Activated naive CD4-positive, alpha-beta T cell treated with anti-CD3 and anti-CD28 coated beads for 36 hours (primary cell): ENCODE measurements at regions not wholly inside any gene's neighbourhood (a gene's known extent, or its start where the extent isn't known, plus 50 kb on each side); places are given as distances from the start of the nearest gene placed in this dataset.
A peak's percentile ranks its signal among the peaks of the same experiment; 100 is the strongest.
"Not testable (repeated sequence)": the region's sequence is repeated elsewhere in the genome, so short reads cannot be mapped to it uniquely, and the experiment has no call there.

Source experiments
- CTCF ChIA-PET: fragments of 350-600 bp; sonication (Branson Sonifier 250); formaldehyde crosslinking; loops from one replicate; lab custom pipeline; 2021; ENCODE audit warnings: antibody characterized with exemption; lab: Charles Lee
- DNase-seq: peaks from one replicate; pipeline ENCODE4 v3.0.0-alpha.2; 2020
- H3K27ac Mint-ChIP-seq: one replicate; pipeline ENCODE4 v1.8.0; 2021; ENCODE audit warnings: mild to moderate bottlenecking, mixed read lengths
- H3K27me3 Mint-ChIP-seq: one replicate; pipeline ENCODE4 v1.8.0; 2021; ENCODE audit warnings: low read depth, mixed read lengths
- H3K36me3 Mint-ChIP-seq: one replicate; pipeline ENCODE4 v1.8.0; 2021; ENCODE audit warnings: low read depth, mixed read lengths
- H3K4me1 Mint-ChIP-seq: one replicate; pipeline ENCODE4 v1.8.0; 2021; ENCODE audit warnings: low read depth, mixed read lengths
- H3K4me3 Mint-ChIP-seq: one replicate; pipeline ENCODE4 v1.8.0; 2021; ENCODE audit warnings: mild to moderate bottlenecking, moderate library complexity, mixed read lengths
- H3K9me3 Mint-ChIP-seq: one replicate; pipeline ENCODE4 v1.8.0; 2021; ENCODE audit warnings: mixed read lengths
- intact Hi-C: fragments of 100-400 bp; cut with micrococcal nuclease; formaldehyde crosslinking; loops from one replicate; pipeline ENCODE4 v1.15.1; 2023

GRCh38 chr10:71082960-71083715, 129.2 kb upstream of the UNC5B start:
- Mint-ChIP-seq H3K4me1 (no peaks in the 10 kb centered on the region), H3K9me3 (no peaks in the 10 kb centered on the region), H3K4me3 (no peak overlapping the region), H3K27me3 (no peaks in the 10 kb centered on the region), H3K27ac (no peak overlapping the region), H3K36me3 (no peaks in the 10 kb centered on the region)
- DNase-seq: peak; percentile 3
- intact Hi-C loops: no loop called here
- CTCF ChIA-PET: interaction anchor here (0.7 kb wide), 1 partner anchor 1018 kb away, joined by 3 read pairs; no protein-coding TSS in a partner anchor

GRCh38 chr10:71083716-71083975, 128.7 kb upstream of the UNC5B start:
- no peaks in the 10 kb centered on the region for H3K36me3 Mint-ChIP-seq

GRCh38 chr10:71084061-71084817, 128.1 kb upstream of the UNC5B start:
- no peak overlapping the region for H3K27ac Mint-ChIP-seq
- no peaks in the 10 kb centered on the region for H3K27me3 Mint-ChIP-seq
- intact Hi-C loops: no loop called here
- H3K9me3 Mint-ChIP-seq: no peaks in the 10 kb centered on the region
- CTCF ChIA-PET: no interaction called here
- H3K4me1 Mint-ChIP-seq: no peaks in the 10 kb centered on the region
- H3K4me3 Mint-ChIP-seq: no peak overlapping the region
- DNase-seq: peak; percentile 2
- H3K36me3 Mint-ChIP-seq: no peaks in the 10 kb centered on the region

More at GRCh38 chr10:71083716-71083975, 128.7 kb upstream of the UNC5B start:
- no peak overlapping the region for H3K27ac Mint-ChIP-seq
- H3K4me1 Mint-ChIP-seq: no peaks in the 10 kb centered on the region
- DNase-seq: no peak
- H3K4me3 Mint-ChIP-seq: no peak overlapping the region
- no peaks in the 10 kb centered on the region for H3K9me3 Mint-ChIP-seq
- no peaks in the 10 kb centered on the region for H3K27me3 Mint-ChIP-seq
- CTCF ChIA-PET: interaction anchor here (0.7 kb wide), 1 partner anchor 1018 kb away, joined by 3 read pairs; no protein-coding TSS in a partner anchor
- intact Hi-C loops: no loop called here

DNA sequence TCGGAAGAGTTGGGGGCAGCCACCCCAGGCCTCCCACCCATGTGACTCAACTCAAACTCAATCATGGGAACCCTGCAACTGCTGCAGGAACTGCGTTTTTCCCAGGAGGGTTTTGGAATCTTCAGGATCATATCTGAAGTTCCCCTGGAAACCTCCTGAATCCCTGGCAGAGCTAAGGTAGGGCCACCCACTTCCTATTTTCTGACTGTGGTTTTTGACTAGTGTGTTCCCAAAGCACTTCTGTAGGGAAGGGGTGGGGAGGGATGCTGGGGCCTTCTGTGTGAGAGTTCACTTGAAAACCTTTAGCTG, 127.6 kb upstream of the UNC5B start:
- Mint-ChIP-seq H3K9me3 (no peaks in the 10 kb centered on the region), H3K36me3 (no peaks in the 10 kb centered on the region), H3K27ac (no peak overlapping the region), H3K4me1 (no peaks in the 10 kb centered on the region), H3K4me3 (no peak overlapping the region), H3K27me3 (no peaks in the 10 kb centered on the region)
- intact Hi-C loops: no loop called here
- DNase-seq: no peak
- CTCF ChIA-PET: no interaction called here

- Mint-ChIP-seq H3K27ac (no peak overlapping the region), H3K4me1 (no peaks in the 10 kb centered on the region), H3K36me3 (no peaks in the 10 kb centered on the region), H3K9me3 (no peaks in the 10 kb centered on the region), H3K27me3 (peaks cover under 1% of the 10 kb centered on the region), H3K4me3 (no peak overlapping the region)
- intact Hi-C loops: no loop called here
- CTCF ChIA-PET: no interaction called here
- peak; percentile 1 for DNase-seq
These were observed 126.5 kb upstream of the UNC5B start for GRCh38 chr10:71085689-71086438.

- intact Hi-C loops: no loop called here
- H3K27me3 Mint-ChIP-seq: peaks cover 5% of the 10 kb centered on the region
- CTCF ChIA-PET: no interaction called here
- no peaks in the 10 kb centered on the region for H3K36me3 Mint-ChIP-seq
- H3K27ac Mint-ChIP-seq: no peak overlapping the region
- H3K4me3 Mint-ChIP-seq: no peak overlapping the region
- no peaks in the 10 kb centered on the region for H3K4me1 Mint-ChIP-seq
- H3K9me3 Mint-ChIP-seq: no peaks in the 10 kb centered on the region
- no peak for DNase-seq
These were observed 125.8 kb upstream of the UNC5B start for GRCh38 chr10:71086439-71087080.

DNA sequence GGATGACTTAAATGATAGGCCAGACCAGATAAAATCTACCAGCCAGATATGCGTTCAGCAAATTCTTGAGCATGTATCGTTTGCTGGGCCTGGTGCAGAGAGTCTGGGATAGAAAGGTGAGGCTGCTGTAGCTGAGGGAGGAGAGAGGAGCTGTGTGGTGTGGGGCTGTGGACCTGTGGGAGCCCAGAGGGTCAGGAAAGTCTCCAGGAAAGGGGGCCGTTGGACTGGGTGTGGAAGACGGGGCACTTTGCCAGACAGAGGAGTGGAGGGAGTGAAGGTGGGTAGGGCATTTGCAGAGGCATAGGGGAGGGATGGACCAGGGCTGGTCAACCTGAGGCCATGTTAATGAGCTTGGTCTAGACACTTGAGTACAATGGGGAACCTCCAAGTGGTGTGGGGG, 124.7 kb upstream of the UNC5B start:
- DNase-seq: peak; percentile 0
- no peak overlapping the region for H3K27ac Mint-ChIP-seq
- no peaks in the 10 kb centered on the region for H3K9me3 Mint-ChIP-seq
- peaks cover 5% of the 10 kb centered on the region for H3K27me3 Mint-ChIP-seq
- intact Hi-C loops: no loop called here
- no peaks in the 10 kb centered on the region for H3K36me3 Mint-ChIP-seq
- H3K4me1 Mint-ChIP-seq: no peaks in the 10 kb centered on the region
- CTCF ChIA-PET: interaction anchor here (0.9 kb wide), 1 partner anchor 197 kb away, joined by 3 read pairs; no protein-coding TSS in a partner anchor
- H3K4me3 Mint-ChIP-seq: no peak overlapping the region

- no peaks in the 10 kb centered on the region for H3K9me3 Mint-ChIP-seq
These were observed 124.3 kb upstream of the UNC5B start for GRCh38 chr10:71088054-71088453.

DNA sequence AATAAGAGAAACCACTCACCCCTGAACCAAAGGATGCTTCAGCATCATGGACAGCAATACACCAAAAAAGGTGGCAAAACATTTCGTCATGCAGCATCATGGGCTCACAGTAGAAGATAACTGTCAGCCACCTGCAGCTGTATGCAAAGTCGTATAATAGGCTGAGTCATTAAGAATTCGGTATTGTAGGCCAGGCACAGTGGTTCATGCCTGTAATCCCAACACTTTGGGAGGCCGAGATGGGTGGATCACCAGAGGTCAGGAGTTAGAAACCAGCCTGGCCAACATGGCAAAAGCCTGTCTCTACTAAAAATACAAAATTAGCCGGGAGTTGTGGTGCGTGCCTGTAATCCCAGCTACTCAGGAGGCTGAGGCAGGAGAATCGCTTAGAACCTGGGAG, 123.8 kb upstream of the UNC5B start:
- intact Hi-C loops, H3K9me3 Mint-ChIP-seq, CTCF ChIA-PET, H3K27ac Mint-ChIP-seq, H3K27me3 Mint-ChIP-seq, H3K4me3 Mint-ChIP-seq, H3K36me3 Mint-ChIP-seq, H3K4me1 Mint-ChIP-seq: not testable (repeated sequence)
- DNase-seq: peak; percentile 1

More at GRCh38 chr10:71088054-71088453, 124.3 kb upstream of the UNC5B start:
- no peaks in the 10 kb centered on the region for H3K4me1 Mint-ChIP-seq
- CTCF ChIA-PET: interaction anchor here (0.9 kb wide), 1 partner anchor 196 kb away, joined by 3 read pairs; no protein-coding TSS in a partner anchor
- no peaks in the 10 kb centered on the region for H3K36me3 Mint-ChIP-seq
- intact Hi-C loops: no loop called here
- H3K27ac Mint-ChIP-seq: no peak overlapping the region
- H3K4me3 Mint-ChIP-seq: no peak overlapping the region
- H3K27me3 Mint-ChIP-seq: peaks cover 7% of the 10 kb centered on the region
- no peak for DNase-seq

GRCh38 chr10:71089162-71089561, 123.2 kb upstream of the UNC5B start:
- DNase-seq: no peak
- no peaks in the 10 kb centered on the region for H3K36me3 Mint-ChIP-seq
- H3K4me1 Mint-ChIP-seq: no peaks in the 10 kb centered on the region
- H3K4me3 Mint-ChIP-seq: no peak overlapping the region
- H3K9me3 Mint-ChIP-seq: peaks cover 4% of the 10 kb centered on the region
- peaks cover 9% of the 10 kb centered on the region for H3K27me3 Mint-ChIP-seq
- CTCF ChIA-PET: no interaction called here
- no peak overlapping the region for H3K27ac Mint-ChIP-seq
- intact Hi-C loops: no loop called here

DNA sequence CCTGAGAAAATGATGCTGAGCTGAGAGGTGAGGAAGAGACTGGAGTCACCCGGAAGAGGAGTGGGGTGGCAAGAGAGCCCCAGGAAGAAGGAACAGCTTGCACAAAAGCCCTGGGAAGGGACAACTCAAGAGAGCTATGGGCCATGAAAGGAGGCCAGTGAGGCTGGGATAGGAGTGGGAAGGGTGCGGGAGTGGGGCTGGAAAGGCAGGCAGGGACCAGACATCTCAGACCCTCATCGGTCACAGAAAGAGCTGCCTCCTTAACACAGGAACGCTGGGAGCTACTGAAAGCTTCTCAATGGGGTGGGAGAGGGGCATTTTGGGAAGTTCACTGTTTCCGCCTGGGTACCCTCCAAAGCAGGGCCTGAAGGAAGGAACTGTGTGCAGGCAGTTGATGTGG, 122.0 kb upstream of the UNC5B start:
- Mint-ChIP-seq H3K27me3 (peaks cover 11% of the 10 kb centered on the region), H3K9me3 (peaks cover 5% of the 10 kb centered on the region), H3K36me3 (no peaks in the 10 kb centered on the region), H3K4me1 (peaks cover 10% of the 10 kb centered on the region), H3K27ac (no peak overlapping the region), H3K4me3 (no peak overlapping the region)
- no peak for DNase-seq
- intact Hi-C loops: loop anchor here (10.0 kb wide), 1 partner anchor 114 kb away; no protein-coding TSS in a partner anchor
- CTCF ChIA-PET: no interaction called here

- CTCF ChIA-PET: no interaction called here
- peaks cover 12% of the 10 kb centered on the region for H3K4me1 Mint-ChIP-seq
- no peak overlapping the region for H3K27ac Mint-ChIP-seq
- intact Hi-C loops: loop anchor here (10.0 kb wide), 1 partner anchor 114 kb away; no protein-coding TSS in a partner anchor
- no peaks in the 10 kb centered on the region for H3K36me3 Mint-ChIP-seq
- H3K9me3 Mint-ChIP-seq: peaks cover 5% of the 10 kb centered on the region
- H3K4me3 Mint-ChIP-seq: no peak overlapping the region
- peaks cover 12% of the 10 kb centered on the region for H3K27me3 Mint-ChIP-seq
- DNase-seq: peak; percentile 2
These were observed 121.6 kb upstream of the UNC5B start for GRCh38 chr10:71090801-71091200.
